MM.1S (cell line): ENCODE measurements at regions not wholly inside any gene's neighbourhood (a gene's known extent, or its start where the extent isn't known, plus 50 kb on each side); places are given as distances from the start of the nearest gene placed in this dataset.

Experiments used
- DNase-seq: peaks from one replicate; pipeline ENCODE4 v3.0.0-alpha.2; 2015
- H2AFZ ChIP-seq: fragments of 300-600 bp; sonication (generic); 2 replicates; pipeline ENCODE4 v1.6.0; 2016; ENCODE audit warnings: antibody characterized with exemption, low read length
- H3F3A ChIP-seq: fragments of 300-600 bp; sonication (generic); 2 replicates; pipeline ENCODE4 v1.6.1; 2016; ENCODE audit warnings: mild to moderate bottlenecking, antibody characterized with exemption, low read length, moderate library complexity, mixed read lengths; ENCODE audit not compliant: insufficient read depth
- H3K27ac ChIP-seq: fragments of 300-600 bp; sonication (generic); 2 replicates; pipeline ENCODE4 v1.5.1; 2016; ENCODE audit warnings: mild to moderate bottlenecking, low read length
- H3K27me3 ChIP-seq: fragments of 300-600 bp; sonication (generic); replicated peaks from 2 replicates; pipeline ENCODE4 v1.6.0; 2016; ENCODE audit warnings: low read length; ENCODE audit not compliant: insufficient read depth
- H3K36me3 ChIP-seq: fragments of 300-600 bp; sonication (generic); replicated peaks from 2 replicates; pipeline ENCODE4 v1.6.1; 2016; ENCODE audit warnings: mild to moderate bottlenecking, low read length, mixed read lengths; ENCODE audit not compliant: insufficient read depth
- H3K4me1 ChIP-seq: fragments of 300-600 bp; sonication (generic); 2 replicates; pipeline ENCODE4 v1.6.1; 2016; ENCODE audit warnings: low read length, mixed read lengths
- H3K4me2 ChIP-seq: fragments of 300-600 bp; sonication (generic); 2 replicates; pipeline ENCODE4 v1.6.0; 2016; ENCODE audit warnings: low read depth, low read length
- H3K4me3 ChIP-seq: fragments of 300-600 bp; sonication (generic); 2 replicates; pipeline ENCODE4 v1.5.1; 2016; ENCODE audit warnings: low read length, mixed read lengths
- H3K79me2 ChIP-seq: fragments of 300-600 bp; sonication (generic); 2 replicates; pipeline ENCODE4 v1.6.1; 2016; ENCODE audit warnings: mixed run types, low read length, mixed read lengths
- H3K9ac ChIP-seq: fragments of 300-600 bp; sonication (generic); 2 replicates; pipeline ENCODE4 v1.6.1; 2016; ENCODE audit warnings: low read length, mixed read lengths
- H3K9me2 ChIP-seq: fragments of 300-600 bp; sonication (generic); replicated peaks from 2 replicates; pipeline ENCODE4 v1.6.1; 2016; ENCODE audit warnings: mild to moderate bottlenecking, low read length, mixed read lengths; ENCODE audit not compliant: insufficient read depth
- H3K9me3 ChIP-seq: fragments of 300-600 bp; sonication (generic); replicated peaks from 2 replicates; pipeline ENCODE4 v1.6.1; 2016; ENCODE audit warnings: mild to moderate bottlenecking, low read length, mixed read lengths; ENCODE audit not compliant: insufficient read depth
- H4K20me1 ChIP-seq: fragments of 300-600 bp; sonication (generic); 2 replicates; pipeline ENCODE4 v1.6.1; 2016; ENCODE audit warnings: mild to moderate bottlenecking, low read length, moderate library complexity, mixed read lengths; ENCODE audit not compliant: insufficient read depth
- EZH2 ChIP-seq: fragments of 300-600 bp; sonication (generic); optimal IDR thresholded peaks from 2 replicates; pipeline ENCODE3; 2017; ENCODE audit warnings: low read depth, mild to moderate bottlenecking, antibody characterized with exemption, low read length, mixed read lengths
- EZH2phosphoT487 ChIP-seq: fragments of 300-600 bp; sonication (generic); IDR thresholded peaks from 2 replicates; pipeline ENCODE4 v1.6.1; 2018; ENCODE audit warnings: antibody characterized with exemption, low read length
- TF ChIP-seq, protein P1 (sequence below): fragments of 300-600 bp; sonication (generic); IDR thresholded peaks from 2 replicates; pipeline ENCODE4 v1.5.1; 2016; ENCODE audit warnings: antibody characterized with exemption, low read length, mixed read lengths

DNA sequence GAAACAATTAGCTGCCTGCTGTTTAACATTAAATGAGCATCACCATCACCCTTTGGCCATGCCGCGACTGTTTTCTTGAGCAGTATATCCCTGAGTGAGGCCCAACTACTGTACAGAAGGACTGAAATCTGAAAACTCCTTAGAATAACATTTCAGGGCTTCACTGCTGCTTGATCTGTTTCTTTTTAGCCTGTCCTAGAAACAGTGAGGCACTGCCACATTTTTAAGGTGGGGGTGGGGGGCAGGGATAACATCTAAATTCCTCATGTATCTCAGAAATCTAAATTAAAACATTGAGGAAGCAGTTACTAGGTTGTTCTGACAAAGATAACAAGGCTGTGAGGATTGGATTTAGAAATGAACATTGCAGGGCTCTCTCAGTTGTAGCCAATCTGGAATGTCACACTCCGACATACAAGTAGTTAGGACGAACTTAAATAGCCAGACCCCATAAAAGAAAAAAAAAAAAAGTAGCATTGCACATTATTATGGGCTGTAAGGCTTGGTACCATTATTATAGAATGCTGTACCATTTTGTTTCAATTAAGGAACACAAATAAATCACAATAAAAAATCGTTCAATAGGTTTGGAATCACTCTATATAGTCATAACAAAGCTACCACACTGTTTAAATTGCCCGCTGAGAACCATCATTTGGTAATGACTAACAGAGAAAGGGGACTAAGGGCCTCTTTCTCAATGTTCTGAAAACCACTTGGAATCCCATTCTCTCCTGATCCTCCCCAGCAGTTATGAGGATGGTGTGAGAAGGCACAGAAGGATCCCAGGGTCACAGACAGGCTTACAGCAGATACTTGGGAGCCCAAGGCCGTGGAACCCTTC, 256.1 kb downstream of the INHBA start:
- H3K4me3 ChIP-seq, result no peak overlapping the region
- no peak overlapping the region for H2AFZ ChIP-seq
- no peak overlapping the region for H3K27ac ChIP-seq

DNA sequence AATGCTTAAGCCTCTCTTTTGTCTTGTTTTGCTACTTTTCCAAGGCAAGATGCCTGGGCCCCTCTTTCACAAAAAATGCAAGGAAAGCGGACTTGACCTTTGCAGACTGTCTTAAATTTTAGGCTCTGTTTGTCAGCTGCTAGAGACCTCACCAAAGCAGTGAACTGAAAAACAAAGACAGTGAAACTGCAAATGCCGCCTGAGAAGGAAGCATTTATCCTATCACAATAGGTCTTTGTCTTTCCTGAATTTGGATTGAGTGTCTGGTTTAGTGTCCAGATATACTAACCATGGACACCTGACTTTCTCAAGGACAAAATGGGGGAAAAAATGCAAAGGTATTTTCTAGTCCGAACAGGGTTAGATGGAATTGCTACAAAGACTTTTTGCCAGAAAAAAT, 256.9 kb downstream of the INHBA start:
- no peak overlapping the region for H3K4me3 ChIP-seq
- H3K4me1 ChIP-seq, result no peaks in the 10 kb centered on the region
- H2AFZ ChIP-seq, result no peak overlapping the region
- no peaks in the 10 kb centered on the region for H3K79me2 ChIP-seq
- no peaks in the 10 kb centered on the region for H4K20me1 ChIP-seq
- H3K27ac ChIP-seq, result no peak overlapping the region
- H3K9me2 ChIP-seq, result no peaks in the 10 kb centered on the region
- TF ChIP-seq EZH2phosphoT487 (no peak), EZH2 (no peak)
- TF ChIP-seq, protein P1, sequence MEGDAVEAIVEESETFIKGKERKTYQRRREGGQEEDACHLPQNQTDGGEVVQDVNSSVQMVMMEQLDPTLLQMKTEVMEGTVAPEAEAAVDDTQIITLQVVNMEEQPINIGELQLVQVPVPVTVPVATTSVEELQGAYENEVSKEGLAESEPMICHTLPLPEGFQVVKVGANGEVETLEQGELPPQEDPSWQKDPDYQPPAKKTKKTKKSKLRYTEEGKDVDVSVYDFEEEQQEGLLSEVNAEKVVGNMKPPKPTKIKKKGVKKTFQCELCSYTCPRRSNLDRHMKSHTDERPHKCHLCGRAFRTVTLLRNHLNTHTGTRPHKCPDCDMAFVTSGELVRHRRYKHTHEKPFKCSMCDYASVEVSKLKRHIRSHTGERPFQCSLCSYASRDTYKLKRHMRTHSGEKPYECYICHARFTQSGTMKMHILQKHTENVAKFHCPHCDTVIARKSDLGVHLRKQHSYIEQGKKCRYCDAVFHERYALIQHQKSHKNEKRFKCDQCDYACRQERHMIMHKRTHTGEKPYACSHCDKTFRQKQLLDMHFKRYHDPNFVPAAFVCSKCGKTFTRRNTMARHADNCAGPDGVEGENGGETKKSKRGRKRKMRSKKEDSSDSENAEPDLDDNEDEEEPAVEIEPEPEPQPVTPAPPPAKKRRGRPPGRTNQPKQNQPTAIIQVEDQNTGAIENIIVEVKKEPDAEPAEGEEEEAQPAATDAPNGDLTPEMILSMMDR, result no peak
- no peaks in the 10 kb centered on the region for H3K36me3 ChIP-seq
- no peaks in the 10 kb centered on the region for H3F3A ChIP-seq
- DNase-seq, result no peak
- H3K27me3 ChIP-seq, result no peaks in the 10 kb centered on the region
- no peaks in the 10 kb centered on the region for H3K9me3 ChIP-seq
- no peak overlapping the region for H3K4me2 ChIP-seq
- no peak overlapping the region for H3K9ac ChIP-seq

More for the DNA sequence above, 256.1 kb downstream of the INHBA start:
- Histone ChIP-seq H3K9me2 (no peaks in the 10 kb centered on the region), H3K9me3 (no peaks in the 10 kb centered on the region), H3K4me2 (no peak overlapping the region), H3K27me3 (no peaks in the 10 kb centered on the region), H3K9ac (no peak overlapping the region), H4K20me1 (no peaks in the 10 kb centered on the region), H3K4me1 (no peaks in the 10 kb centered on the region), H3F3A (no peaks in the 10 kb centered on the region), H3K79me2 (no peaks in the 10 kb centered on the region), H3K36me3 (no peaks in the 10 kb centered on the region)
- TF ChIP-seq EZH2 (no peak), EZH2phosphoT487 (no peak)
- TF ChIP-seq, protein P1, result no peak
- no peak for DNase-seq

DNA sequence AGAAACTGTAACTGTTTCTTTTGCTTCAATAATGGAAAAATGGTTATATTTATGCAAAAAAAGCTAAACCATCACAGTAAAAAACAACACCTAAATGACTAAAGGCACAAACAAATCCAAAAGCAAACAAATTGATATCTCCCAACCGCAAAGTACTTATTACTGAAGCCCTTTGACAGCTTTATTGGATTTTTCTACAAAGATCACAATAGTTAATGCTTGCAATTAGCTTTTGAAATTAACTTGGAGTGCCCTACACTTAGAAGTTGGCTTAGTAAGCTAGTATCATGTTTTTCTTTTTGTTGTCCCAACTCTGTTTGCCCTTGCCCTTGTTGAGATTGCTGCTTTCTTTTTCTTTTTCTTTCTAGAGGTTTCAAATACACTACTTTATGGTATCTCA, 257.5 kb downstream of the INHBA start:
- Histone ChIP-seq H3K36me3 (no peaks in the 10 kb centered on the region), H3K27ac (no peak overlapping the region), H3K9ac (no peak overlapping the region), H3F3A (no peaks in the 10 kb centered on the region), H3K4me1 (no peaks in the 10 kb centered on the region), H3K27me3 (no peaks in the 10 kb centered on the region), H4K20me1 (no peaks in the 10 kb centered on the region), H3K4me2 (no peak overlapping the region), H2AFZ (no peak overlapping the region), H3K4me3 (no peak overlapping the region), H3K9me3 (no peaks in the 10 kb centered on the region), H3K79me2 (no peaks in the 10 kb centered on the region), H3K9me2 (no peaks in the 10 kb centered on the region)
- TF ChIP-seq, protein P1, result no peak
- TF ChIP-seq EZH2 (no peak), EZH2phosphoT487 (no peak)
- DNase-seq, result no peak
